Ovary (tissue), 7 donors: ENCODE measurements at regions not wholly inside any gene's neighbourhood (a gene's known extent, or its start where the extent isn't known, plus 50 kb on each side); places are given as distances from the start of the nearest gene placed in this dataset.

ENCODE experiments used
- DNase-seq, 5 donors: peaks; one replicate each; pipeline ENCODE4 v3.0.0-alpha.2; 2019 to 2020
- H3K27ac ChIP-seq, 2 donors: fragments of 200-600 bp; one replicate each; pipeline versions ENCODE4 v1.5.1 to v1.8.0; 2019 to 2022
- H3K27me3 ChIP-seq: fragments of 200-600 bp; one replicate; pipeline ENCODE4 v1.8.0; 2022
- H3K36me3 ChIP-seq: fragments of 200-600 bp; sonication (generic); one replicate; pipeline ENCODE4 v1.5.1; 2019
- H3K4me1 ChIP-seq: one replicate; pipeline ENCODE4 v1.8.1; 2013; ENCODE audit warnings: mild to moderate bottlenecking, moderate library complexity; ENCODE audit not compliant: insufficient read depth
- H3K4me3 ChIP-seq: fragments of 200-600 bp; sonication (generic); one replicate; pipeline ENCODE4 v1.5.1; 2017
- H3K9me3 ChIP-seq, 2 donors: fragments of 200-600 bp in 1 of 2; sonication (generic) in 1 of 2; one replicate each; pipeline versions ENCODE4 v1.5.1 to v1.8.1; 2013 to 2019; ENCODE audit warnings: mild to moderate bottlenecking in 1 of 2, moderate library complexity in 1 of 2
- EP300 ChIP-seq: sonication (generic); formaldehyde crosslinking; IDR thresholded peaks from one replicate; pipeline ENCODE4 v1.6.1; 2017; ENCODE audit warnings: antibody characterized with exemption
- POLR2A ChIP-seq: fragments of 450-650 bp; IDR thresholded peaks from one replicate; pipeline ENCODE4 v1.6.1; 2017; ENCODE audit warnings: antibody characterized with exemption, mild to moderate bottlenecking, moderate library complexity
- WGBS, 3 donors: extraction: QIAGEN DNeasy Blood & Tissue Kit in 1 of 3; methylation state at CpG; one replicate each; pipeline versions ENCODE4 v1.1.5 to v1.1.7; 2013 to 2017; 5-methylcytosine and 5-hydroxymethylcytosine counted together
- intact Hi-C, 4 donors: fragments of 100-400 bp; cut with DNase I; formaldehyde crosslinking; loops; one replicate each; pipeline versions ENCODE4 v1.11.0 to v1.15.1; 2022 to 2023
- TF ChIP-seq, protein P1 (sequence below), 3 donors: fragments of 450-650 bp in 2 of 3; fragments of 200-600 bp in 1 of 3; IDR thresholded peaks; one replicate each; pipeline versions ENCODE4 v1.5.1 to v1.8.0; 2016 to 2022; ENCODE audit warnings: antibody characterized with exemption in 3 of 3, mild to moderate bottlenecking in 1 of 3
- donor health status: DM: no; HTN: no; CAD: no; lungs with moderate emphysema.
- donor health status: DM: no; HTN: no; CAD: no.
- donor health status: Bipolar disorder and iron deficiency.
- donor health status: DM: no; HTN: no; CAD: no.
- donor health status: DM: yes; HTN: yes; CAD: no.

- Histone ChIP-seq H3K27me3 (no peaks in the 10 kb centered on the region), H3K4me3 (no peak overlapping the region), H3K27ac (no peak overlapping the region), H3K9me3 (no peaks in the 10 kb centered on the region), H3K36me3 (no peaks in the 10 kb centered on the region), H3K4me1 (peaks cover 3% of the 10 kb centered on the region)
- 93 to 97% (median 95%) methylated on average over 5 of the region's 5 CpGs for WGBS, 3 donors
- DNase-seq = no peak
- intact Hi-C loops = loop anchor here in 2 of 4 donors (5.0 to 10.0 kb wide), 2 partner anchors 228 to 230 kb away; no protein-coding TSS in a partner anchor
- TF ChIP-seq, protein P1, sequence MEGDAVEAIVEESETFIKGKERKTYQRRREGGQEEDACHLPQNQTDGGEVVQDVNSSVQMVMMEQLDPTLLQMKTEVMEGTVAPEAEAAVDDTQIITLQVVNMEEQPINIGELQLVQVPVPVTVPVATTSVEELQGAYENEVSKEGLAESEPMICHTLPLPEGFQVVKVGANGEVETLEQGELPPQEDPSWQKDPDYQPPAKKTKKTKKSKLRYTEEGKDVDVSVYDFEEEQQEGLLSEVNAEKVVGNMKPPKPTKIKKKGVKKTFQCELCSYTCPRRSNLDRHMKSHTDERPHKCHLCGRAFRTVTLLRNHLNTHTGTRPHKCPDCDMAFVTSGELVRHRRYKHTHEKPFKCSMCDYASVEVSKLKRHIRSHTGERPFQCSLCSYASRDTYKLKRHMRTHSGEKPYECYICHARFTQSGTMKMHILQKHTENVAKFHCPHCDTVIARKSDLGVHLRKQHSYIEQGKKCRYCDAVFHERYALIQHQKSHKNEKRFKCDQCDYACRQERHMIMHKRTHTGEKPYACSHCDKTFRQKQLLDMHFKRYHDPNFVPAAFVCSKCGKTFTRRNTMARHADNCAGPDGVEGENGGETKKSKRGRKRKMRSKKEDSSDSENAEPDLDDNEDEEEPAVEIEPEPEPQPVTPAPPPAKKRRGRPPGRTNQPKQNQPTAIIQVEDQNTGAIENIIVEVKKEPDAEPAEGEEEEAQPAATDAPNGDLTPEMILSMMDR (IDR thresholded peaks at IDR 0.05) = no peak
- TF ChIP-seq POLR2A = no peak
- no peak for TF ChIP-seq EP300
Observed at GRCh38 chr10:94084344-94084743, 90.6 kb downstream of the PLCE1 start.

DNA sequence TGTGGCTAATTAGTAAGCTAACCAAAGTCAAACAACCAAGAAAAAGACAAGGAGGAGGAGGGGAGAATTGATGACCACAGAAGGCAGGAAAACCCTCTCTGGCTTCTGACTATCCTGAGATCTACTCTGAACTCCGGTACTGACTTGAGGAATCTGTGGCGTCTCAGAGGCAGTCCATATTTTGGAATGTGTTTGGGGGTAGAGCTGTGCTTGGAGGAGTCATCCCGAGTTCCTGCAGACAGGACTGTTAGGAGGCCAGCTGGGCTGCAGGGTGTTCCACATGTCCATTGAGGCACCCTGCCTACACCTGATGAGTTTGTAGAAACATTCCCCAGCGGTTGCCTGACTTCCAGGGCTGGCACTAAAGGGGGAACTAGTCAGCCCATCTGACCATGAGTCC is 91.6 kb downstream of the PLCE1 start:
- Histone ChIP-seq H3K4me3 (no peak overlapping the region), H3K36me3 (no peaks in the 10 kb centered on the region), H3K27ac (no peak overlapping the region), H3K9me3 (no peaks in the 10 kb centered on the region), H3K27me3 (no peaks in the 10 kb centered on the region), H3K4me1 (peaks cover 4% of the 10 kb centered on the region)
- 56 to 75% (median 69%) methylated on average over 4 of the region's 4 CpGs for WGBS, 3 donors
- DNase-seq = no peak
- intact Hi-C loops = loop anchor here in 2 of 4 donors (5.0 to 10.0 kb wide), 2 partner anchors 127 to 230 kb away; no protein-coding TSS in a partner anchor
- TF ChIP-seq EP300 = no peak
- TF ChIP-seq POLR2A = no peak
- TF ChIP-seq, protein P1 (IDR thresholded peaks at IDR 0.05) = no peak

DNA sequence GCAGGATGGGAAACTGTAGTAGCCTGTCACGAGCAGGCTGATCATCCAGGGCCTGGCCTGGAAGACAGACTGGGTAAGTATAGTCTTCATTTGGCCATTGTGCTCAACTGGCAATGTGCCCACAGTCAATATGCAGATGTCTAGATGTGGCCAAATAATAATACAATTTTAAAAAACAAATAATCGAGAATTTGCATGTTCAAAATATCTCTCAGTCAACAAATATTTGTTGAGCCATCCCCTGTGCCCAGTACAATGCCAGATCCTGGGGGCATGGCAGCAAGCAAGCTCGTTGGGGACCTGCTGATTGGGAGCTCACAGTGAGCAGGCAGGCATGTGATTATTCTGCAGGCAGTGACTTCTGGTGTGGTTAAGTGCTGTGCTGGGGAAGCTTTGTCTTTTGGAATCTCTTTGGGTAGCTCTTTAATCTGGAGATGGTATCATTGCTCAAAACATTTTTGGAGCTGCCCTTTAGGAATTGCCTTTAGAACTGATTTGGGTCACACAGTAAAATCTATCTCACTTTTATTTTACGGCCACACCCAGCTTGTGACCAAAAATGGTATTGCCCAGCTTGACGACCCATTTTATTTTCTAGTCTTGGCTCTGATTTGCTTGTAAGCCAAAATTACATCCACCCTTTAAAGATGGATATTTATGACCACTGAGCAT is 92.2 kb downstream of the PLCE1 start:
- H3K27ac ChIP-seq = no peak overlapping the region
- TF ChIP-seq POLR2A (no peak), EP300 (no peak)
- TF ChIP-seq, protein P1 (IDR thresholded peaks at IDR 0.05) = no peak
- 73 to 87% (median 80%) methylated on average over 5 of the region's 5 CpGs for WGBS, 3 donors
- no peak for DNase-seq
- peaks cover 6% of the 10 kb centered on the region for H3K4me1 ChIP-seq
- intact Hi-C loops = loop anchor here in 2 of 4 donors (5.0 to 10.0 kb wide), 2 partner anchors 126 to 229 kb away; no protein-coding TSS in a partner anchor
- no peaks in the 10 kb centered on the region for H3K36me3 ChIP-seq
- H3K27me3 ChIP-seq = no peaks in the 10 kb centered on the region
- no peak overlapping the region for H3K4me3 ChIP-seq
- no peaks in the 10 kb centered on the region for H3K9me3 ChIP-seq

DNA sequence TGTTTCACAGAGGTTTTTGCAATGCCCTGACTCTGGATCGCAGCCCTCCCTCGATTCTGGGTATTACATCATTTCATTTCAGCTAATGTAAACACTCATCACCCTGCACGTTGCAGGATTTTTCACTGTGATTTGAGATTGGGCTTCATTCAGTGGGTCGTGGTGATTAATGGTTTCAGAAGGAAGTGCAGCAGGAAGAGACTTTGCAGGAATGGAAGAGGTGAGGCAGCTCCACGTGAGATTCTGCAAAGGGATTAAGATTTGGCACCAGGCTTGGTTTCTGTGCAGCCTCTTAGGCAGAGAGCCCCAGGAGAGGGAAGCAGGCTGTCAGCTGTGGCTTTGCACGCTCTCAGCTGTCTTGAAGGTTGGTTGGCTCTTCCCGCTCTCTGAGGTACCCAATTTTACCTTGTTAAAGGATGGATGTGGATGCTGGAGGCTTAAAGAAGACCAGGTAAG is 95.2 kb downstream of the PLCE1 start:
- Histone ChIP-seq H3K27ac (no peak overlapping the region), H3K9me3 (no peaks in the 10 kb centered on the region), H3K4me3 (no peak overlapping the region), H3K36me3 (no peaks in the 10 kb centered on the region), H3K4me1 (peaks cover 8% of the 10 kb centered on the region), H3K27me3 (no peaks in the 10 kb centered on the region)
- TF ChIP-seq, protein P1 (IDR thresholded peaks at IDR 0.05) = no peak
- TF ChIP-seq POLR2A (no peak), EP300 (no peak)
- intact Hi-C loops = loop anchor here in 2 of 4 donors (5.0 to 10.0 kb wide), 2 partner anchors 123 to 226 kb away; no protein-coding TSS in a partner anchor
- 5 to 13% (median 8%) methylated on average over 7 of the region's 7 CpGs for WGBS, 3 donors
- peak in 2 of 5 donors; percentile 20 to 27 for DNase-seq
